Stimulated activated memory B cell treated with anti-CD40 and anti-IgM and Interleukin-4, amounts not matched to agents 10 μg/mL and 1 μg/mL and 100 μg/mL, for 72 hours (primary cell): ENCODE measurements at regions not wholly inside any gene's neighbourhood (a gene's known extent, or its start where the extent isn't known, plus 50 kb on each side); places are given as distances from the start of the nearest gene placed in this dataset.

Experiments
- ATAC-seq: fragments of 150-1000 bp; cut with Tn5 transposase; 2 replicates; pipeline ENCODE4 v1.10.0; 2021
- H3K27ac Mint-ChIP-seq: one replicate; pipeline ENCODE4 v1.8.0; 2022; ENCODE audit warnings: mild to moderate bottlenecking, mixed read lengths
- H3K27me3 Mint-ChIP-seq: one replicate; pipeline ENCODE4 v1.8.0; 2022; ENCODE audit warnings: mixed read lengths
- H3K36me3 Mint-ChIP-seq: one replicate; pipeline ENCODE4 v1.8.0; 2022; ENCODE audit warnings: mixed read lengths
- H3K4me1 Mint-ChIP-seq: one replicate; pipeline ENCODE4 v1.8.0; 2022; ENCODE audit warnings: mixed read lengths
- H3K4me3 Mint-ChIP-seq: one replicate; pipeline ENCODE4 v1.8.0; 2022; ENCODE audit warnings: mild to moderate bottlenecking, moderate library complexity, mixed read lengths
- H3K9me3 Mint-ChIP-seq: one replicate; pipeline ENCODE4 v1.8.0; 2022; ENCODE audit warnings: mixed read lengths

GRCh38 chr12:78612190-78612589 lies 252.4 kb upstream of the SYT1 start:
- Mint-ChIP-seq H3K4me3 (no peak overlapping the region), H3K27ac (no peak overlapping the region), H3K4me1 (no peaks in the 10 kb centered on the region), H3K36me3 (no peaks in the 10 kb centered on the region), H3K9me3 (peaks cover 9% of the 10 kb centered on the region), H3K27me3 (no peaks in the 10 kb centered on the region)
- ATAC-seq: no peak

GRCh38 chr12:78617683-78618082 lies 246.9 kb upstream of the SYT1 start:
- no peaks in the 10 kb centered on the region for H3K36me3 Mint-ChIP-seq
- peaks cover 3% of the 10 kb centered on the region for H3K9me3 Mint-ChIP-seq
- no peak for ATAC-seq
- no peaks in the 10 kb centered on the region for H3K4me1 Mint-ChIP-seq
- no peak overlapping the region for H3K4me3 Mint-ChIP-seq
- H3K27ac Mint-ChIP-seq: no peak overlapping the region
- no peaks in the 10 kb centered on the region for H3K27me3 Mint-ChIP-seq

- Mint-ChIP-seq H3K27me3 (no peaks in the 10 kb centered on the region), H3K36me3 (no peaks in the 10 kb centered on the region), H3K4me3 (no peak overlapping the region), H3K27ac (no peak overlapping the region), H3K4me1 (no peaks in the 10 kb centered on the region), H3K9me3 (peaks cover 3% of the 10 kb centered on the region)
- ATAC-seq: no peak
Observed at GRCh38 chr12:78622529-78623195, 241.9 kb upstream of the SYT1 start.

- no peaks in the 10 kb centered on the region for H3K4me1 Mint-ChIP-seq
- no peak for ATAC-seq
- no peaks in the 10 kb centered on the region for H3K27me3 Mint-ChIP-seq
- peaks cover 3% of the 10 kb centered on the region for H3K9me3 Mint-ChIP-seq
- no peaks in the 10 kb centered on the region for H3K36me3 Mint-ChIP-seq
- H3K27ac Mint-ChIP-seq: no peak overlapping the region
- H3K4me3 Mint-ChIP-seq: no peak overlapping the region
Observed at GRCh38 chr12:78628491-78629100, 236.0 kb upstream of the SYT1 start.

- no peak overlapping the region for H3K27ac Mint-ChIP-seq
- no peaks in the 10 kb centered on the region for H3K4me1 Mint-ChIP-seq
- no peaks in the 10 kb centered on the region for H3K27me3 Mint-ChIP-seq
Observed at GRCh38 chr12:78636231-78636855, 228.2 kb upstream of the SYT1 start.

GRCh38 chr12:78641837-78642423 lies 222.6 kb upstream of the SYT1 start:
- no peaks in the 10 kb centered on the region for H3K27me3 Mint-ChIP-seq
- no peak overlapping the region for H3K27ac Mint-ChIP-seq
- H3K36me3 Mint-ChIP-seq: no peaks in the 10 kb centered on the region
- no peak overlapping the region for H3K4me3 Mint-ChIP-seq
- H3K4me1 Mint-ChIP-seq: no peaks in the 10 kb centered on the region
- H3K9me3 Mint-ChIP-seq: no peaks in the 10 kb centered on the region
- no peak for ATAC-seq

More at GRCh38 chr12:78636231-78636855, 228.2 kb upstream of the SYT1 start:
- ATAC-seq: no peak
- no peaks in the 10 kb centered on the region for H3K36me3 Mint-ChIP-seq
- H3K4me3 Mint-ChIP-seq: no peak overlapping the region
- H3K9me3 Mint-ChIP-seq: no peaks in the 10 kb centered on the region

- H3K27ac Mint-ChIP-seq: no peak overlapping the region
Observed at GRCh38 chr12:78645956-78646355, 218.6 kb upstream of the SYT1 start.

GRCh38 chr12:78651755-78652154 lies 212.8 kb upstream of the SYT1 start:
- Mint-ChIP-seq H3K27ac (no peak overlapping the region), H3K9me3 (peaks cover 4% of the 10 kb centered on the region), H3K36me3 (no peaks in the 10 kb centered on the region), H3K4me3 (no peak overlapping the region), H3K4me1 (no peaks in the 10 kb centered on the region), H3K27me3 (no peaks in the 10 kb centered on the region)
- no peak for ATAC-seq

More at GRCh38 chr12:78645956-78646355, 218.6 kb upstream of the SYT1 start:
- no peaks in the 10 kb centered on the region for H3K27me3 Mint-ChIP-seq
- no peaks in the 10 kb centered on the region for H3K4me1 Mint-ChIP-seq
- no peaks in the 10 kb centered on the region for H3K36me3 Mint-ChIP-seq
- H3K9me3 Mint-ChIP-seq: peaks cover 4% of the 10 kb centered on the region
- no peak for ATAC-seq
- no peak overlapping the region for H3K4me3 Mint-ChIP-seq

- H3K27ac Mint-ChIP-seq: no peak overlapping the region
- H3K4me3 Mint-ChIP-seq: no peak overlapping the region
- ATAC-seq: no peak
- no peaks in the 10 kb centered on the region for H3K27me3 Mint-ChIP-seq
- no peaks in the 10 kb centered on the region for H3K36me3 Mint-ChIP-seq
- H3K4me1 Mint-ChIP-seq: no peaks in the 10 kb centered on the region
- no peaks in the 10 kb centered on the region for H3K9me3 Mint-ChIP-seq
Observed at GRCh38 chr12:78666584-78666983, 198.0 kb upstream of the SYT1 start.

GRCh38 chr12:78671295-78671694 lies 193.3 kb upstream of the SYT1 start:
- no peak for ATAC-seq
- Mint-ChIP-seq H3K9me3 (no peaks in the 10 kb centered on the region), H3K4me3 (no peak overlapping the region), H3K4me1 (no peaks in the 10 kb centered on the region), H3K27me3 (no peaks in the 10 kb centered on the region), H3K36me3 (no peaks in the 10 kb centered on the region), H3K27ac (no peak overlapping the region)

GRCh38 chr12:78672033-78672432 lies 192.5 kb upstream of the SYT1 start:
- no peaks in the 10 kb centered on the region for H3K4me1 Mint-ChIP-seq
- H3K27me3 Mint-ChIP-seq: no peaks in the 10 kb centered on the region
- H3K27ac Mint-ChIP-seq: no peak overlapping the region
- no peak overlapping the region for H3K4me3 Mint-ChIP-seq
- H3K36me3 Mint-ChIP-seq: no peaks in the 10 kb centered on the region
- ATAC-seq: no peak
- H3K9me3 Mint-ChIP-seq: no peaks in the 10 kb centered on the region

GRCh38 chr12:78674311-78675090 lies 190.1 kb upstream of the SYT1 start:
- Mint-ChIP-seq H3K36me3 (no peaks in the 10 kb centered on the region), H3K4me3 (no peak overlapping the region), H3K9me3 (no peaks in the 10 kb centered on the region), H3K4me1 (no peaks in the 10 kb centered on the region), H3K27me3 (no peaks in the 10 kb centered on the region), H3K27ac (no peak overlapping the region)
- ATAC-seq: no peak

GRCh38 chr12:78680596-78680995 lies 184.0 kb upstream of the SYT1 start:
- Mint-ChIP-seq H3K9me3 (no peaks in the 10 kb centered on the region), H3K27me3 (no peaks in the 10 kb centered on the region), H3K36me3 (no peaks in the 10 kb centered on the region), H3K4me1 (no peaks in the 10 kb centered on the region), H3K4me3 (no peak overlapping the region), H3K27ac (no peak overlapping the region)
- ATAC-seq: no peak

GRCh38 chr12:78683031-78683430 lies 181.5 kb upstream of the SYT1 start:
- Mint-ChIP-seq H3K27me3 (no peaks in the 10 kb centered on the region), H3K27ac (no peak overlapping the region), H3K36me3 (no peaks in the 10 kb centered on the region), H3K9me3 (no peaks in the 10 kb centered on the region), H3K4me3 (no peak overlapping the region), H3K4me1 (no peaks in the 10 kb centered on the region)
- ATAC-seq: no peak

GRCh38 chr12:78683626-78684025 lies 180.9 kb upstream of the SYT1 start:
- H3K9me3 Mint-ChIP-seq: no peaks in the 10 kb centered on the region
- H3K4me3 Mint-ChIP-seq: no peak overlapping the region
- H3K27ac Mint-ChIP-seq: no peak overlapping the region
- no peak for ATAC-seq
- H3K4me1 Mint-ChIP-seq: no peaks in the 10 kb centered on the region
- H3K27me3 Mint-ChIP-seq: no peaks in the 10 kb centered on the region
- H3K36me3 Mint-ChIP-seq: no peaks in the 10 kb centered on the region
